Panc1 (cell line): ENCODE measurements at regions not wholly inside any gene's neighbourhood (a gene's known extent, or its start where the extent isn't known, plus 50 kb on each side); places are given as distances from the start of the nearest gene placed in this dataset.

Experiments used
- POLR2AphosphoS5 ChIP-seq: IDR thresholded peaks from 2 replicates; pipeline ENCODE4 v1.6.1; 2012; ENCODE audit warnings: mild to moderate bottlenecking, low read depth, low read length, moderate library complexity
- SIN3A ChIP-seq: IDR thresholded peaks from 2 replicates; pipeline ENCODE4 v1.6.1; 2012; ENCODE audit warnings: low read depth, mild to moderate bottlenecking, low read length, moderate library complexity, borderline replicate concordance; ENCODE audit not compliant: insufficient read depth
- TF ChIP-seq, protein P1 (sequence below): fragments of 450-650 bp; IDR thresholded peaks from 2 replicates; pipeline ENCODE4 v1.5.1; 2017; ENCODE audit warnings: mild to moderate bottlenecking

DNA sequence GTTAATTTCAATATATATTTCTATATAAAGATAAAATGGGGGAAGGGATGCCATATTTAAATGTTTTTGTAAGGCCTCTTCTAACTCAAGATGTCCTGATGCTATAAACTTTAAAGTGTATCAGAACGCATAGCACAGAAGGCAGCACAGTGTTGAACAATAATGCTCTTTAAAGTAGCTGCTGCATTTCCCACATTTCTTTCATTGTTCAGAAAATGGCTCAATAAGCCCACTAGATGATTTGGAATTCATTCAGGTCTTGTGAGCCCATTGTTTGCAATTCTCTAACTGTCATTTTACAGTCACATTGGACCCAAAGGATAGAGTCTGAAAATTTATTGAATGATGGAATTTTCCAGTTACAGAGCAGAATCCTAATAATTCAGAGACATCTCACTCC, 64.0 kb upstream of the PCED1B start:
- TF ChIP-seq, protein P1, sequence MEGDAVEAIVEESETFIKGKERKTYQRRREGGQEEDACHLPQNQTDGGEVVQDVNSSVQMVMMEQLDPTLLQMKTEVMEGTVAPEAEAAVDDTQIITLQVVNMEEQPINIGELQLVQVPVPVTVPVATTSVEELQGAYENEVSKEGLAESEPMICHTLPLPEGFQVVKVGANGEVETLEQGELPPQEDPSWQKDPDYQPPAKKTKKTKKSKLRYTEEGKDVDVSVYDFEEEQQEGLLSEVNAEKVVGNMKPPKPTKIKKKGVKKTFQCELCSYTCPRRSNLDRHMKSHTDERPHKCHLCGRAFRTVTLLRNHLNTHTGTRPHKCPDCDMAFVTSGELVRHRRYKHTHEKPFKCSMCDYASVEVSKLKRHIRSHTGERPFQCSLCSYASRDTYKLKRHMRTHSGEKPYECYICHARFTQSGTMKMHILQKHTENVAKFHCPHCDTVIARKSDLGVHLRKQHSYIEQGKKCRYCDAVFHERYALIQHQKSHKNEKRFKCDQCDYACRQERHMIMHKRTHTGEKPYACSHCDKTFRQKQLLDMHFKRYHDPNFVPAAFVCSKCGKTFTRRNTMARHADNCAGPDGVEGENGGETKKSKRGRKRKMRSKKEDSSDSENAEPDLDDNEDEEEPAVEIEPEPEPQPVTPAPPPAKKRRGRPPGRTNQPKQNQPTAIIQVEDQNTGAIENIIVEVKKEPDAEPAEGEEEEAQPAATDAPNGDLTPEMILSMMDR = no peak
- TF ChIP-seq POLR2AphosphoS5 (no peak), SIN3A (no peak)
